Brain pericyte (primary cell): ENCODE measurements at regions not wholly inside any gene's neighbourhood (a gene's known extent, or its start where the extent isn't known, plus 50 kb on each side); places are given as distances from the start of the nearest gene placed in this dataset.

Experiments
- DNase-seq: peaks from one replicate; pipeline ENCODE4 v3.0.0-alpha.2; 2012; ENCODE audit warnings: low read depth, low spot score

- no peak for DNase-seq
Measured at GRCh38 chr1:195434566-195435203, 1173.6 kb downstream of the KCNT2 start.

- DNase-seq = no peak
Measured at GRCh38 chr1:195430826-195431225, 1177.4 kb downstream of the KCNT2 start.

GRCh38 chr1:195428927-195429326 is 1179.3 kb downstream of the KCNT2 start:
- no peak for DNase-seq

- DNase-seq = no peak
Measured at GRCh38 chr1:195415584-195415983, 1192.7 kb downstream of the KCNT2 start.

GRCh38 chr1:195394567-195394966 is 1213.7 kb downstream of the KCNT2 start:
- no peak for DNase-seq

GRCh38 chr1:195376190-195376589 is 1232.0 kb downstream of the KCNT2 start:
- DNase-seq = no peak

GRCh38 chr1:195373856-195374255 is 1234.4 kb downstream of the KCNT2 start:
- no peak for DNase-seq

GRCh38 chr1:195345149-195345548 is 1263.1 kb downstream of the KCNT2 start:
- DNase-seq = no peak

GRCh38 chr1:195337646-195338045 is 1270.6 kb downstream of the KCNT2 start:
- DNase-seq = no peak

GRCh38 chr1:195336812-195337211 is 1271.4 kb downstream of the KCNT2 start:
- DNase-seq = no peak

GRCh38 chr1:195335541-195335940 is 1272.7 kb downstream of the KCNT2 start:
- DNase-seq = no peak

GRCh38 chr1:195332102-195332501 is 1276.1 kb downstream of the KCNT2 start:
- DNase-seq = no peak

- DNase-seq = no peak
Measured at GRCh38 chr1:195328681-195329080, 1279.6 kb downstream of the KCNT2 start.

GRCh38 chr1:195328102-195328501 is 1280.1 kb downstream of the KCNT2 start:
- DNase-seq = no peak

- DNase-seq = no peak
Measured at GRCh38 chr1:195327361-195327760, 1280.9 kb downstream of the KCNT2 start.

- no peak for DNase-seq
Measured at GRCh38 chr1:195326325-195326724, 1281.9 kb downstream of the KCNT2 start.

- DNase-seq = no peak
Measured at GRCh38 chr1:195325181-195325580, 1283.1 kb downstream of the KCNT2 start.

GRCh38 chr1:195306281-195306680 is 1302.0 kb downstream of the KCNT2 start:
- DNase-seq = no peak

GRCh38 chr1:195294911-195295310 is 1313.3 kb downstream of the KCNT2 start:
- DNase-seq = no peak

GRCh38 chr1:195278644-195279043 is 1329.6 kb downstream of the KCNT2 start:
- DNase-seq = no peak

GRCh38 chr1:195275710-195276109 is 1332.5 kb downstream of the KCNT2 start:
- no peak for DNase-seq

- DNase-seq = no peak
Measured at GRCh38 chr1:195251900-195252299, 1356.3 kb downstream of the KCNT2 start.

- no peak for DNase-seq
Measured at GRCh38 chr1:195243492-195243891, 1364.7 kb downstream of the KCNT2 start.

GRCh38 chr1:195241066-195241465 is 1367.2 kb downstream of the KCNT2 start:
- no peak for DNase-seq
